GM21447 (cell line): ENCODE measurements at regions not wholly inside any gene's neighbourhood (a gene's known extent, or its start where the extent isn't known, plus 50 kb on each side); places are given as distances from the start of the nearest gene placed in this dataset.

Experiments used
- ATAC-seq: cut with Tn5 transposase; IDR thresholded peaks from one replicate; pipeline ENCODE4 v1.9.1; 2021; ENCODE audit not compliant: unreplicated experiment

DNA sequence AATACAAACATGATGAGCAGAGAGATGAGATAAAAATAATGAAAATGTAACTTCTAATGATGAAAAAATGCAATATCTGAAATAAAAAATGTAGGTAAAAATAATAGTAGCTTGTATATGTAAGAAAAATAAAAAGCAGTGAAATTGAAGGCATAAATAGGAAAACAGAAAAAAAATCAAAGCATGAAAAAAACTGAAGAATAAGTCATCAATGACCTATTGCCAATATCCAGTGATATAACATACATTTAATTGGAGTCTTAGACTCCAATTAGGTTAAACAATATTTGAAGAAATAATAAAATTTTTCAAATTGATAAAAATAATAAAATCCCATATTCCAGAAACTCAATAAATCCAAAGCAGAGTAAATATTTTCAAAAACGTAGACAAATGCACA is 114.0 kb upstream of the HDGFL1 start:
- no peak for ATAC-seq

DNA sequence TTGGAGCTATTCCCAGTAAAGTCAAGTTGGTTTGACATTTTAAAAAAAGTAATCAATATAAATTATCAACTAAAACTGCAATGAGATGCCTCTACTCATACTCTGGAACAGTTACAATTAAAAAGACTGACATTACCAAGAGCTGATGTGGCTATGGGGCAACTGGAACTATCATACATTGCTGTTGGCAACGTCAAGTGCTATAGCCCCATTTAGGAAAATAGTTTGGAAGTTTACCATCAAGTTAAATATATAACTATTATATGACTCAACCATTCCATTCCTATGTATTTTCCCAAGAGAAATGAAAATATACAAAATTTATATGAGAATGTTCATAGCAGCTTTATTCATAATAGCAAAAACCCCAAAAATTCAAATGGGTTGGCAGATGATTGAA is 111.4 kb upstream of the HDGFL1 start:
- ATAC-seq: no peak

GRCh38 chr6:22466665-22467245 is 102.6 kb upstream of the HDGFL1 start:
- ATAC-seq: no peak

- no peak for ATAC-seq
Observed at GRCh38 chr6:22467645-22468044, 101.7 kb upstream of the HDGFL1 start.

GRCh38 chr6:22468256-22468965 is 101.0 kb upstream of the HDGFL1 start:
- ATAC-seq: no peak

- no peak for ATAC-seq
Observed at GRCh38 chr6:22470454-22471131, 98.8 kb upstream of the HDGFL1 start.

DNA sequence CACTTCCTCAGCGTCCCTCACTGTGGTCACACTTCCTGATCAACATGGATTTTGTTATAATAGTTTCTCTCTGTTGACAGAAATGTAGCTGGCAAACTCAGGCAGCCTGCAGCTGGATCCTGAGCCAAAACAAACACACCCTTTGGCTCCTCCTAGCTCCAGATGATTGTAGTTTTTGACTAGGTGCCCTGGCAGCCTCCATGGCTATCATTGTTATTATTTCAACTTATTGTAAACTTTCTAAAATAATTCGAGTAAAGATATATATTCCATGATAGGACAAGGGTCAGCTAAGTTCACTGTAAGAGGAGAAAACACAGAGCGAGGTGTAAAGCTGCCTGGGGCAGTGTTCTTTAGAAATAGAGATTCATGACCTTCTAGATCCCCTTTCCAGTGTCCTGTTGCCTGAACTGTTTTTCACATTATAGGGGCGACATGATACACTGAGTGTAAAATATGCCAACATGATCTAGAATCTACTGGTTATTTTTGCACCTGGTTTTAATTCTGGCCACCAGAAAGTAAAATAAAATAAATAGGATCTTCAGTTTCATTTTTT is 98.2 kb upstream of the HDGFL1 start:
- no peak for ATAC-seq

- no peak for ATAC-seq
Observed at GRCh38 chr6:22471746-22472145, 97.6 kb upstream of the HDGFL1 start.

DNA sequence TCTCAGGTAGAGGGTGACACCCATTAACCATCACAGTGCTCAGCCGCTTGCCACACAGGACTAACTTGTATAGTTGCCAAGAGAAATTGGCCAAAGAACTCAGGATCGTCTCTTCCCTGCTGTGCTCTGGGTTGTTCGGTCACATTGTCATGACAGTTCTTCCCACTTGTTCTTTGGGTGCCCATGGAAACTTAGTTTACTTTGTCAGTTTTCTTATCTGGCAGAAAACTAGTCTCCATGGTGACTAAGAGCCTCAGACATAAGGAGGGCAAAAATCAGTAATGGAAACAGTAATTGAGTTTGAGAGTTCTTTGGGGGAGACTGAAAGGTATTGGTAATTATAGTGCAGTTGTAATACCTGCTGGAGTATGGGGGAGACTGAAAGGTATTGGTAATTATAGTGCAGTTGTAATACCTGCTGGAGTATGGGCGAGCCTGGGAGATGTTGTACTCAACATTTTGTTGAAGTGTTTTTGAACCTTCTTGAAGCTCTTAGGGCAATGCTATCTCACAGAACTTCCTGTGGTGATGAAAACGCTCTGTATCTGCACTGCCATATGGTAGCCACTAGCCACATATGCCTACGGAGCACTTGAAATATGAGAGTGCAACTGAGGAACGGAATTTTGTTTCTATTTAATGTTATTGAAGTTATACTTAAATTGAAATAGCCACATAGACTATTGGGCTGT is 95.2 kb upstream of the HDGFL1 start:
- ATAC-seq: no peak

GRCh38 chr6:22476811-22477390 is 92.5 kb upstream of the HDGFL1 start:
- ATAC-seq: no peak

- no peak for ATAC-seq
Observed at GRCh38 chr6:22497276-22497675, 72.1 kb upstream of the HDGFL1 start.

GRCh38 chr6:22499815-22500214 is 69.6 kb upstream of the HDGFL1 start:
- ATAC-seq: no peak

- no peak for ATAC-seq
Observed at GRCh38 chr6:22506496-22506895, 62.9 kb upstream of the HDGFL1 start.

DNA sequence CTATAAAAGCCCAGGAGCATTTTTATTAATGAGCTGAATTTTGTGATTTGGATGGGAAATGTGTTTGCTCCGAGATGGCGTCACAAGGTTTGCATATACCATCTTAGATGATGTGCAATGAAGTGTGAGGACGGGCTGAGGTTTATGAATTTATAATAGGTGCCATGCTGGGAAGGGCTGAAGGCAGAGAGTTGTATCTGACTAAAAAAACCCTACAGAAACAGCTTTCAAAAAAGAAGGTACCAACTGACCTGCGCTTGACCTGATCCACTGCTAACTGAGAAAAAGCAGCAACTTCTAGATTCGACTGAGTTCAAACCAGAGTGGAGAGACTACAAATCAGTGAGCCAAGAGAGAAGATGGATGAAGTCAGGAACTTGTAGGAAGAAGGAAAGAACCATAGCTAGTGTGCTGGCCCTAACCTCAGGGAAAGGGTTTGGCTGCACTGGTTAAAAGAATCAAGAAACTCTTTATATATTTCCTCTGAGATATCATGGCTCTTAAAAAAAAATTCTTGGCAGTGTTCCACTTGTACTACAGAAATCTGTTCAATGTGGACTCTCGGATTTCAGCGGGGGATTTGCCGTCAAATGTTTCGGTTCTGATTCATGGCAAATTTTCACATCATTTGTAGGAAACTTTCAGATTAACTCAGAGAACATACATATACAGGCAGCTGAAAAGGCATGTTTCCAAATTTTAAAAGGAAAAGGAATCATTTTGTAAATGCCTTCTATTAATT is 56.5 kb upstream of the HDGFL1 start:
- ATAC-seq: no peak

GRCh38 chr6:22513667-22514066 is 55.7 kb upstream of the HDGFL1 start:
- ATAC-seq: no peak

DNA sequence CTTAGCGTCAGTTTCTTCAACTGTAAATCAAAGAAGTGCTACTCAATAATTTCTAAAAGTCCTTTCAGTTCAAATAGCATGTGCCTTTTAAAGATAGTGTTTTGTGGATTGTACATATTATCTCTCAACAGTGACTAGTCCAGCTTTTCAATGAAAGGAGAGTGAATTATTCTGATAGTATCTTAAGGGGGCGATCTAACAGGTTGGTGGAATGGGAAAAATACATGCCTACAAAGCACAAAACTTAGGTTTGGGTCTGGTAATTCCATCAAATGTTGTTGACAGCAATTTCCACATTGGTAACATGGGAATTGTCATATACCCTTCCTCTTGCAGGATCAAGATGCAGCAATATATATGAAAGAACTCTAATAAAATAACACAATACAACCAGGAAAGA is 50.1 kb upstream of the HDGFL1 start:
- no peak for ATAC-seq
